ENCODE measurements at regions not wholly inside any gene's neighbourhood (a gene's known extent, or its start where the extent isn't known, plus 50 kb on each side); places are given as distances from the start of the nearest gene placed in this dataset.
"Not testable (repeated sequence)": the region's sequence is repeated elsewhere in the genome, so short reads cannot be mapped to it uniquely, and the experiment has no call there.

DNA sequence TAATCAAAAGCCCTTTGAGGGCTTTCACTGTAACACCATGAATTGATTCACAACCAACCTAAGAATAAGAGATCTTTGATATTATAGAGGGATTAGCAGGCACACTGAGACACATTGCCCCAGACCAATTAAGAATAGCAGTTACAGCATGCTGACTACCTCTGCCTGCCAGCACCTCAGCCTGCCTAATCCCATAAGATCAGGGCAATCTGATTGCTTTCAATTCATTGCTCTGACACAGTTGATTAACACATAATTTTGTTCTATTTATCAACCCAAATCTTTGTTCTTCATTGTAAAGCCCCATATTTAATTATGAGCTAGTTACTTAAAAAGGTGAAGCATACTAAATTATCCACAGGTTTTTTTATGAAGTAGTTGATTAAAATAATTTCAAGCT lies 548.8 kb upstream of the ZP4 start:
- no peak overlapping the region for H3K4me2 ChIP-seq (ENCODE audit: low read depth, low read length, poor library complexity, severe bottlenecking)
- no peak overlapping the region for H2AFZ ChIP-seq (ENCODE audit: low read depth, low read length, severe bottlenecking)
- H3F3A ChIP-seq (ENCODE audit: insufficient read depth) = no peaks in the 10 kb centered on the region
- TF ChIP-seq, protein P1, sequence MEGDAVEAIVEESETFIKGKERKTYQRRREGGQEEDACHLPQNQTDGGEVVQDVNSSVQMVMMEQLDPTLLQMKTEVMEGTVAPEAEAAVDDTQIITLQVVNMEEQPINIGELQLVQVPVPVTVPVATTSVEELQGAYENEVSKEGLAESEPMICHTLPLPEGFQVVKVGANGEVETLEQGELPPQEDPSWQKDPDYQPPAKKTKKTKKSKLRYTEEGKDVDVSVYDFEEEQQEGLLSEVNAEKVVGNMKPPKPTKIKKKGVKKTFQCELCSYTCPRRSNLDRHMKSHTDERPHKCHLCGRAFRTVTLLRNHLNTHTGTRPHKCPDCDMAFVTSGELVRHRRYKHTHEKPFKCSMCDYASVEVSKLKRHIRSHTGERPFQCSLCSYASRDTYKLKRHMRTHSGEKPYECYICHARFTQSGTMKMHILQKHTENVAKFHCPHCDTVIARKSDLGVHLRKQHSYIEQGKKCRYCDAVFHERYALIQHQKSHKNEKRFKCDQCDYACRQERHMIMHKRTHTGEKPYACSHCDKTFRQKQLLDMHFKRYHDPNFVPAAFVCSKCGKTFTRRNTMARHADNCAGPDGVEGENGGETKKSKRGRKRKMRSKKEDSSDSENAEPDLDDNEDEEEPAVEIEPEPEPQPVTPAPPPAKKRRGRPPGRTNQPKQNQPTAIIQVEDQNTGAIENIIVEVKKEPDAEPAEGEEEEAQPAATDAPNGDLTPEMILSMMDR (IDR thresholded peaks at IDR 0.05; ENCODE audit: insufficient read depth, low read length, poor library complexity, severe bottlenecking) = no peak
- no peak for TF ChIP-seq EZH2phosphoT487 (conservative IDR thresholded peaks at IDR 0.05; ENCODE audit: low read length)
- no peaks in the 10 kb centered on the region for H3K9me2 ChIP-seq (replicated peaks; ENCODE audit: insufficient read depth, low read length)
- H3K9ac ChIP-seq (ENCODE audit: low read length) = no peak overlapping the region
- H3K27me3 ChIP-seq (ENCODE audit: low read length) = no peaks in the 10 kb centered on the region
- H3K27ac ChIP-seq (ENCODE audit: low read depth, low read length) = no peak overlapping the region
- H3K9me3 ChIP-seq (ENCODE audit: insufficient read depth, low read length) = no peaks in the 10 kb centered on the region
- H3K36me3 ChIP-seq (ENCODE audit: low read length) = no peaks in the 10 kb centered on the region
- no peaks in the 10 kb centered on the region for H4K20me1 ChIP-seq (ENCODE audit: low read depth, low read length)
- no peaks in the 10 kb centered on the region for H3K79me2 ChIP-seq (ENCODE audit: insufficient read depth, low read length)
- no peak overlapping the region for H3K4me3 ChIP-seq (ENCODE audit: insufficient read depth, low read length, poor library complexity, severe bottlenecking)

DNA sequence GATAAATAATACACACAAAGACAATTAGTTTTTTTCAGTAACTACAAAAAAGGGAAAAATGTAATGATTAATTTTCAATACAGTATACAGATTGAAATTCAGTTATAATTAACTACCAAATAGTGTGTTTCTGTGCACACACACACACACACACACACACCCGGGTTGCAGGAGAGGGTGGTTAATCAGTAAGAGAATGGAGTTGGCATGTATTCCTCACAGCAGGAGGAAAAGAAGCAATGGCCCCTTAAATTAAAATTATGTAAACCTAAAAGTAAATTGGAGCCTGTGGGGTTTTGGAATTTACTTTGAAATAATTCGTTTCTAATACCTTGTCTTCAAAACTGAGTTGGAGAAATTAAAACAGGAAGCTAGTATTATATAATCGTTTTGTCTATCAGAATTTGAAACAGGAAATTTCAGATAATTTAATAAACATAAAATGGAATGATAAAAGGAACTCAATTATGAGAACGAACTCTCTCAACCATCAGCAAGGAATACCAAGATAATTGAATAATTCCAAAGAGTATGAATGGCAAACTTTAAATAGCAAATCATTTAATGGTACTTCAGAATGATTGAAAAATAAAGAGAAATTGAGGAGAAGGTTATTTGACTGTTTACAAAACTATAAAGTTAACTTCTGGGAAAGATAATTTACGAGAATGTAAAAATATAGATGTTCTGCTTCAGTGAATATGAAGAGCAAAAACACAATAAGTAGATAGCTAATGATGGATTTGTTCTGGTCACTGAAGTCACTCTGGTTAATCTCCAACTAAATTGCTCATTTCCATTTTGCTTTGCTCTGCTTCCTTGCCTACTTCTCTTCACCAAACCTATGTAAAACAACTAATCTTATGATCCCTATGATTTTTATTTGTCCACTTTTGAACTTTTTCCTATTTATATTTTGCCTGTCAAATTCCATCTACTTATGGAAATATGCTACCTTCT lies 547.9 kb upstream of the ZP4 start:
- no peak overlapping the region for H3K4me3 ChIP-seq (ENCODE audit: insufficient read depth, low read length, poor library complexity, severe bottlenecking)
- H3K9ac ChIP-seq (ENCODE audit: low read length) = no peak overlapping the region
- H3K79me2 ChIP-seq (ENCODE audit: insufficient read depth, low read length) = no peaks in the 10 kb centered on the region
- no peaks in the 10 kb centered on the region for H3F3A ChIP-seq (ENCODE audit: insufficient read depth)
- H3K27ac ChIP-seq (ENCODE audit: low read depth, low read length) = no peak overlapping the region
- H3K36me3 ChIP-seq (ENCODE audit: low read length) = no peaks in the 10 kb centered on the region
- H3K27me3 ChIP-seq (ENCODE audit: low read length) = no peaks in the 10 kb centered on the region
- H2AFZ ChIP-seq (ENCODE audit: low read depth, low read length, severe bottlenecking) = no peak overlapping the region
- no peak for TF ChIP-seq EZH2phosphoT487 (conservative IDR thresholded peaks at IDR 0.05; ENCODE audit: low read length)
- TF ChIP-seq, protein P1 (IDR thresholded peaks at IDR 0.05; ENCODE audit: insufficient read depth, low read length, poor library complexity, severe bottlenecking) = no peak
- H3K9me2 ChIP-seq (replicated peaks; ENCODE audit: insufficient read depth, low read length) = no peaks in the 10 kb centered on the region
- H4K20me1 ChIP-seq (ENCODE audit: low read depth, low read length) = no peaks in the 10 kb centered on the region
- H3K4me2 ChIP-seq (ENCODE audit: low read depth, low read length, poor library complexity, severe bottlenecking) = no peak overlapping the region
- no peaks in the 10 kb centered on the region for H3K9me3 ChIP-seq (ENCODE audit: insufficient read depth, low read length)

DNA sequence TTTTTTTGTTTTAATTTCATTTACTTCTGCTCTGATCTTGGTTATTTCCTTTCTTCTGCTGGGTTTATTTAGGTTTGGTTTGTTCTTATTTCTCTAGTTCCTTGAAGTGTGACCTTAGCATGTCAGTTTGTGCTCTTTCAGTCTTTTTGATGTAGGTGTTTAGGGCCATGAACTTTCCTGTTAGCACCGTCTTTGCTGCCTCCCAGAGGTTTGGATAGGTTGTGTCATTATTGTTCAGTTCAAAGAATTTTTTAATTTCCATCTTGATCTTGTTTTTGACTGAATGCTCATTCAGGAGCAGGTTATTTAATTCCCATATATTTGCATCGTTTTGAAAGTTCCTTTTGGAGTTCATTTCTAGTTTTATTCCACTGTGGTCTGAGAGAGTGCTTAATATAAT lies 539.0 kb upstream of the ZP4 start:
- not testable (repeated sequence) for H4K20me1 ChIP-seq (ENCODE audit: low read depth, low read length); H3F3A ChIP-seq (ENCODE audit: insufficient read depth); H3K9ac ChIP-seq (ENCODE audit: low read length); H3K27me3 ChIP-seq (ENCODE audit: low read length); H3K36me3 ChIP-seq (ENCODE audit: low read length); H3K9me3 ChIP-seq (ENCODE audit: insufficient read depth, low read length); H3K4me3 ChIP-seq (ENCODE audit: insufficient read depth, low read length, poor library complexity, severe bottlenecking); H2AFZ ChIP-seq (ENCODE audit: low read depth, low read length, severe bottlenecking); H3K4me2 ChIP-seq (ENCODE audit: low read depth, low read length, poor library complexity, severe bottlenecking); H3K27ac ChIP-seq (ENCODE audit: low read depth, low read length); H3K79me2 ChIP-seq (ENCODE audit: insufficient read depth, low read length); H3K9me2 ChIP-seq (replicated peaks; ENCODE audit: insufficient read depth, low read length)

DNA sequence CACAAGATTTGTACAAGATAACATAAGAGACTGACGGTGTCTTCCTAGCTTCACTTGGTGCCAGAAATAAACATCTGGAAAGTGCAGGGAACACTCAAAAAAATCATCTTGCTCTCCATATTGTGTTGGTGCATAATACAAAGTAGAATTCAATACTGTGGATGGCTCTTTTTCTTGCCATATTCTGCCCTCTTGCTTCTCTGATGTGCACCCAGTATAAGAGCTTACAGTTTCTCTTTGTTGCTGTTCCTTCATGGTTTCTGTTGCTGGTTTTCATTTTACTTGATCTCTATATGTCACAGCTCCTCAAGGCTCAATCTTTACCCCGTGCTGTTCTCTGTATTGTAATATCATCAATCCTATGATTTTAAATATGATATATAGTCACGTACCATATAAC lies 528.5 kb upstream of the ZP4 start:
- no peak for TF ChIP-seq EZH2phosphoT487 (conservative IDR thresholded peaks at IDR 0.05; ENCODE audit: low read length)
- TF ChIP-seq, protein P1 (IDR thresholded peaks at IDR 0.05; ENCODE audit: insufficient read depth, low read length, poor library complexity, severe bottlenecking) = no peak
- no peak overlapping the region for H2AFZ ChIP-seq (ENCODE audit: low read depth, low read length, severe bottlenecking)

More for the DNA sequence above, 528.5 kb upstream of the ZP4 start:
- no peaks in the 10 kb centered on the region for H3F3A ChIP-seq (ENCODE audit: insufficient read depth)
- no peaks in the 10 kb centered on the region for H3K27me3 ChIP-seq (ENCODE audit: low read length)
- no peaks in the 10 kb centered on the region for H3K36me3 ChIP-seq (ENCODE audit: low read length)
- no peaks in the 10 kb centered on the region for H3K79me2 ChIP-seq (ENCODE audit: insufficient read depth, low read length)
- H3K4me3 ChIP-seq (ENCODE audit: insufficient read depth, low read length, poor library complexity, severe bottlenecking) = no peak overlapping the region
- no peak overlapping the region for H3K9ac ChIP-seq (ENCODE audit: low read length)
- no peaks in the 10 kb centered on the region for H4K20me1 ChIP-seq (ENCODE audit: low read depth, low read length)
- no peak overlapping the region for H3K27ac ChIP-seq (ENCODE audit: low read depth, low read length)
- no peaks in the 10 kb centered on the region for H3K9me3 ChIP-seq (ENCODE audit: insufficient read depth, low read length)
- H3K9me2 ChIP-seq (replicated peaks; ENCODE audit: insufficient read depth, low read length) = no peaks in the 10 kb centered on the region
- H3K4me2 ChIP-seq (ENCODE audit: low read depth, low read length, poor library complexity, severe bottlenecking) = no peak overlapping the region
